ENCODE measurements at regions not wholly inside any gene's neighbourhood (a gene's known extent, or its start where the extent isn't known, plus 50 kb on each side); places are given as distances from the start of the nearest gene placed in this dataset.

GRCh38 chr5:164420161-164420560 lies 914.7 kb downstream of the MAT2B start:
- H3K4me3 ChIP-seq (ENCODE audit: low read length in 2 of 2) = no peak overlapping the region
- intact Hi-C loops (cut with DNase I) = no loop called here
- peaks cover 3% of the 10 kb centered on the region for H3K9me3 ChIP-seq (ENCODE audit: control insufficient read depth, low read length)
- no peaks in the 10 kb centered on the region for H3K36me3 ChIP-seq (ENCODE audit: control insufficient read depth in 1 of 2, insufficient read depth in 2 of 2, low read length in 1 of 2)
- H3K4me1 ChIP-seq (ENCODE audit: control insufficient read depth in 1 of 2, insufficient read depth in 2 of 2, low read length in 2 of 2) = no peaks in the 10 kb centered on the region
- ATAC-seq (ENCODE audit: low FRiP score) (no peak), DNase-seq (no peak)
- no peak overlapping the region for H3K27ac ChIP-seq (ENCODE audit: low read depth in 1 of 2, low read length in 2 of 2)
- 84 to 93% methylated on average over 2 of the region's 2 CpGs for WGBS, 2 donors
- H3K27me3 ChIP-seq (ENCODE audit: control insufficient read depth in 1 of 2, insufficient read depth in 2 of 2, low read length in 1 of 2) = no peaks in the 10 kb centered on the region

GRCh38 chr5:164422400-164422799 lies 917.0 kb downstream of the MAT2B start:
- Histone ChIP-seq H3K4me1 (ENCODE audit: control insufficient read depth in 1 of 2, insufficient read depth in 2 of 2, low read length in 2 of 2) (no peaks in the 10 kb centered on the region), H3K9me3 (ENCODE audit: control insufficient read depth, low read length) (peaks cover 3% of the 10 kb centered on the region), H3K27ac (ENCODE audit: low read depth in 1 of 2, low read length in 2 of 2) (no peak overlapping the region), H3K36me3 (ENCODE audit: control insufficient read depth in 1 of 2, insufficient read depth in 2 of 2, low read length in 1 of 2) (no peaks in the 10 kb centered on the region), H3K27me3 (ENCODE audit: control insufficient read depth in 1 of 2, insufficient read depth in 2 of 2, low read length in 1 of 2) (no peaks in the 10 kb centered on the region), H3K4me3 (ENCODE audit: low read length in 2 of 2) (no peak overlapping the region)
- intact Hi-C loops (cut with DNase I) = no loop called here
- ATAC-seq (ENCODE audit: low FRiP score) = no peak
- 50 to 56% methylated on average over 5 of the region's 5 CpGs for WGBS, 2 donors
- no peak for DNase-seq

DNA sequence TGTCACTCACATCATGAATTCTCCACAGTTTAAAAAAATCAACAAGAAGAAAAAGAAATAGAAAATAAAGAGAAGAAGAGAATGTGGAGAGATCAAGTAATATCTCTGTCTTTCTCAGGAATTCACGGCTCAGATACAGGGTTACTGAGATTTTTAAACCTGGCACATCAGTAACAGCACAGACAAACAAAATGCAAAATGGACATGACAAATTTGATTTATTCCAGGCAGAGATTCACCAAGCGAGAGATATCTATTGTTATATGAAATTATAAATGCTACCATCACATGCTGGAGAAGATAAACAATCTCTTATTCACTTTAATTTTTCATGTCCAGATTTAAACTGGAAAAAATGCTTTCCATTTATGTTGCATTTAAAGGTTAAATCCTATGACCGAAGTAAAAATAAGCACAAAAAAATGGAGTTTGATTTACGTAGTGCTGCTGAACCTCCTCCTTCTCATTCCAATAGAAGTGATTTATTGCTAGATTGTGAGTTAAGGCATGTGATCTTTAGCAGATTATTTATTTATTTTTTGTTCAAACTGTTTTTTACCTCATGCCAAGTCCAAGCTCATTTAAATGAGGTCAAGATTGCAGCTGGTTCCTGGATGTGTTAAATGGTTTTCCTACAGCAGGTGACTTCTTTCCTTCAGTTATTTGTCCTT lies 926.4 kb downstream of the MAT2B start:
- no peak for ATAC-seq (ENCODE audit: low FRiP score)
- WGBS, 2 donors = 32 to 41% methylated on average over 4 of the region's 4 CpGs

GRCh38 chr5:164433106-164433870 lies 927.9 kb downstream of the MAT2B start:
- no peak for ATAC-seq (ENCODE audit: low FRiP score)
- intact Hi-C loops (cut with DNase I) = no loop called here

More for the DNA sequence above, 926.4 kb downstream of the MAT2B start:
- no peaks in the 10 kb centered on the region for H3K27me3 ChIP-seq (ENCODE audit: control insufficient read depth in 1 of 2, insufficient read depth in 2 of 2, low read length in 1 of 2)
- H3K27ac ChIP-seq (ENCODE audit: low read depth in 1 of 2, low read length in 2 of 2) = no peak overlapping the region
- H3K4me1 ChIP-seq (ENCODE audit: control insufficient read depth in 1 of 2, insufficient read depth in 2 of 2, low read length in 2 of 2) = no peaks in the 10 kb centered on the region
- no peak for DNase-seq
- intact Hi-C loops (cut with DNase I) = no loop called here
- H3K9me3 ChIP-seq (ENCODE audit: control insufficient read depth, low read length) = no peaks in the 10 kb centered on the region
- no peak overlapping the region for H3K4me3 ChIP-seq (ENCODE audit: low read length in 2 of 2)
- no peaks in the 10 kb centered on the region for H3K36me3 ChIP-seq (ENCODE audit: control insufficient read depth in 1 of 2, insufficient read depth in 2 of 2, low read length in 1 of 2)

DNA sequence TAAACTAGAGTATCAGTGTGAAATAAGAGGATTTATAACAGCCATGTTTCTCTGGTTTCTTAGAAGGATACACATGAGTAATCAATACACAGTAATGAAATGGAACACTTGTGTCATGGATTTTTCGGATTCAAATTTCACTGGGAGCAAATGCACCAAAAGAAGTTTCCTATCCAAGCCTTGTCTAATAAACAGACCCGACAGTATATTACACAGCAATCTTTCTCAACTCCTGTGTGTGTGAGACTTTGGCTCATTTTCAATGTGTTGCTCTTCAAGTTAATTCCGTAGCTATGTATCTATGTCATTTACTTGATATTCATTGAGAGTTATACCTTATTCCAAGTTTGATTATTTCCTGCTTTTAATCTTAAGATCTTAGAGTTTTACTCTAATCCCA lies 930.2 kb downstream of the MAT2B start:
- H3K27me3 ChIP-seq (ENCODE audit: control insufficient read depth in 1 of 2, insufficient read depth in 2 of 2, low read length in 1 of 2) = no peaks in the 10 kb centered on the region
- DNase-seq (no peak), ATAC-seq (ENCODE audit: low FRiP score) (no peak)
- WGBS, 2 donors = 79 to 80% methylated on average over 3 of the region's 3 CpGs
- no peaks in the 10 kb centered on the region for H3K4me1 ChIP-seq (ENCODE audit: control insufficient read depth in 1 of 2, insufficient read depth in 2 of 2, low read length in 2 of 2)
- H3K36me3 ChIP-seq (ENCODE audit: control insufficient read depth in 1 of 2, insufficient read depth in 2 of 2, low read length in 1 of 2) = no peaks in the 10 kb centered on the region
- H3K27ac ChIP-seq (ENCODE audit: low read depth in 1 of 2, low read length in 2 of 2) = no peak overlapping the region
- no peaks in the 10 kb centered on the region for H3K9me3 ChIP-seq (ENCODE audit: control insufficient read depth, low read length)
- H3K4me3 ChIP-seq (ENCODE audit: low read length in 2 of 2) = no peak overlapping the region
- intact Hi-C loops (cut with DNase I) = no loop called here

More at GRCh38 chr5:164433106-164433870, 927.9 kb downstream of the MAT2B start:
- Histone ChIP-seq H3K4me3 (ENCODE audit: low read length in 2 of 2) (no peak overlapping the region), H3K27ac (ENCODE audit: low read depth in 1 of 2, low read length in 2 of 2) (no peak overlapping the region), H3K9me3 (ENCODE audit: control insufficient read depth, low read length) (no peaks in the 10 kb centered on the region), H3K4me1 (ENCODE audit: control insufficient read depth in 1 of 2, insufficient read depth in 2 of 2, low read length in 2 of 2) (no peaks in the 10 kb centered on the region), H3K27me3 (ENCODE audit: control insufficient read depth in 1 of 2, insufficient read depth in 2 of 2, low read length in 1 of 2) (no peaks in the 10 kb centered on the region), H3K36me3 (ENCODE audit: control insufficient read depth in 1 of 2, insufficient read depth in 2 of 2, low read length in 1 of 2) (no peaks in the 10 kb centered on the region)
- DNase-seq = no peak
- 74 to 75% methylated on average over 4 of the region's 4 CpGs for WGBS, 2 donors

DNA sequence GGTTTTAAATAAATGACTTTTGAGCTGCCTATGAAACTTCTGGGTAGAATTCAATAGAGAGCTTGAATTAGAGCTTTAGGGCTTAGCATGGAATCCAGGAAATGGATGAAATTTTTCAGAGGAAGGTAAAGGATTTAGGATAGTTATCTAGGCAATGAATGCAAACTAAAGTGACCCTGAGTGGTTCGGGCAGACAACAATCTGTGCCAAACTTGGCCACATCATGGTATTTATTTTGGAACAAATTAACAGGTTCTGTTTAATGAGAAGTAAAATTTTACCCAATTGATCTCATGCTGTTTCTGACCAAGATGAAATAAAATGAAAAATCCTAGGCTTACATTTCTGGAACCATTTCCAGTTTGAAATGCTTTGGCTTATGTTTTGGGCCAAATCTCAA lies 934.4 kb downstream of the MAT2B start:
- Histone ChIP-seq H3K36me3 (ENCODE audit: control insufficient read depth in 1 of 2, insufficient read depth in 2 of 2, low read length in 1 of 2) (no peaks in the 10 kb centered on the region), H3K27ac (ENCODE audit: low read depth in 1 of 2, low read length in 2 of 2) (no peak overlapping the region)

DNA sequence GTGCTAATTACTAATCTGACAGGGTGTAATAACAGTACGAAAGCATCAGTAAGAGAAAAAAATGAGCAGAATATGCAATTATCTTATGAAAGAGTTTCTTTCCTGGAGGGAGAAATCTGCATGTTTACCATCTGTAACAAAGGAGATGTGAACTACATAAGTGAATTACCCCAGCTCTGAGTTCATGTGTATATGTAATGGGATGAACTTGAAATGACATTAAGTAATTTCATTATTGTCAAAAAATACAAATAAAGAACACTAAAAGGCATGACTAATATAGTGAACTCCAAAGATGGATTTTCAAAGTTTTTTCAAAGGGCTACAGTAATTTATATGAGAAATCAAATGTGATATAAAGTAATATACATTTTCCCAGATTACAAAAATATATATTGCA lies 944.0 kb downstream of the MAT2B start:
- Histone ChIP-seq H3K27ac (ENCODE audit: low read depth in 1 of 2, low read length in 2 of 2) (no peak overlapping the region), H3K4me1 (ENCODE audit: control insufficient read depth in 1 of 2, insufficient read depth in 2 of 2, low read length in 2 of 2) (no peaks in the 10 kb centered on the region), H3K9me3 (ENCODE audit: control insufficient read depth, low read length) (no peaks in the 10 kb centered on the region), H3K36me3 (ENCODE audit: control insufficient read depth in 1 of 2, insufficient read depth in 2 of 2, low read length in 1 of 2) (no peaks in the 10 kb centered on the region), H3K27me3 (ENCODE audit: control insufficient read depth in 1 of 2, insufficient read depth in 2 of 2, low read length in 1 of 2) (no peaks in the 10 kb centered on the region), H3K4me3 (ENCODE audit: low read length in 2 of 2) (no peak overlapping the region)
- intact Hi-C loops (cut with DNase I) = no loop called here
- DNase-seq (no peak), ATAC-seq (ENCODE audit: low FRiP score) (no peak)
- WGBS, 2 donors = 78 to 79% methylated on average over 1 of the region's 1 CpG

More for the DNA sequence above, 934.4 kb downstream of the MAT2B start:
- Histone ChIP-seq H3K9me3 (ENCODE audit: control insufficient read depth, low read length) (no peaks in the 10 kb centered on the region), H3K4me3 (ENCODE audit: low read length in 2 of 2) (no peak overlapping the region), H3K27me3 (ENCODE audit: control insufficient read depth in 1 of 2, insufficient read depth in 2 of 2, low read length in 1 of 2) (no peaks in the 10 kb centered on the region), H3K4me1 (ENCODE audit: control insufficient read depth in 1 of 2, insufficient read depth in 2 of 2, low read length in 2 of 2) (no peaks in the 10 kb centered on the region)
- WGBS, 2 donors = 15 to 22% methylated on average over 1 of the region's 1 CpG
- intact Hi-C loops (cut with DNase I) = no loop called here
- ATAC-seq (ENCODE audit: low FRiP score) = no peak
- DNase-seq = no peak

DNA sequence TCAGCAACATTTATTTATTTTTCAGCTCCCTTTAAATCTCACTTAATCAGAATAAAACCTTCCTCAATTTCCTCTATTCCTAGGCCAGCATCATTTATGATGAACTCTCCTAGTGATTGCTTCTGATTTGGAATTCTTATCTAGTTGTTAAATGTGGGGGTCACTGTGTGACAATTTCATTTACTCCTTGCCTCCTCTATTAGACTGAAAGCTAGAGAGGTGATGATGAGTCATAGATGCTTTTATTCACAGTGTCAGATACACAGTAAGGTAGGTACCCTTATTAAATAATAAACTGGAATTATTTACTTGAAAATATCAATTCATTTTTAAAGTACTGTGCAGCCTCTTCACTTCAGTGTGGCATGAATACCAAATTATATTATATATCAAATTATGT lies 960.6 kb downstream of the MAT2B start:
- Histone ChIP-seq H3K27me3 (ENCODE audit: control insufficient read depth in 1 of 2, insufficient read depth in 2 of 2, low read length in 1 of 2) (no peaks in the 10 kb centered on the region), H3K9me3 (ENCODE audit: control insufficient read depth, low read length) (no peaks in the 10 kb centered on the region), H3K27ac (ENCODE audit: low read depth in 1 of 2, low read length in 2 of 2) (no peak overlapping the region), H3K4me3 (ENCODE audit: low read length in 2 of 2) (no peak overlapping the region), H3K4me1 (ENCODE audit: control insufficient read depth in 1 of 2, insufficient read depth in 2 of 2, low read length in 2 of 2) (no peaks in the 10 kb centered on the region), H3K36me3 (ENCODE audit: control insufficient read depth in 1 of 2, insufficient read depth in 2 of 2, low read length in 1 of 2) (no peaks in the 10 kb centered on the region)
- no peak for DNase-seq
- no peak for ATAC-seq (ENCODE audit: low FRiP score)
- intact Hi-C loops (cut with DNase I) = no loop called here

DNA sequence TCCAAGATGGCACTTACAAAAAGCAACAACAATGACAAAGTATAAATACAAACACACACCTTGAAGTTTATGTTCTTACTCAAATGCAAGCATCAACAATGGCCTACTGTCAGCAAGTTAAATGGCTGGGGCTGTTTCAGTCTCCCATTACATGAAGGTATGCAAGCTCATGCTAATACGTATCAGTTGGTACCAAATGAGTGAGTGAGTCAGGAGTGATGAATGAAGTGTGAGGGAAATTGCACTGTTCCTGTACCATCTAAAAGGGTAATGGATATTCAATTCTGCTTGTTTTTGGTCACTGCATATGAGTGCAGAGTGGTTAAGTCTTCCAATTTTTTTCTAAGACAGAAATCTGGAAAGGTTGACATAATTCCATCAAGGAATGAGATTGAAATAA lies 964.9 kb downstream of the MAT2B start:
- no peak for DNase-seq
- no peak for ATAC-seq (ENCODE audit: low FRiP score)
- Histone ChIP-seq H3K36me3 (ENCODE audit: control insufficient read depth in 1 of 2, insufficient read depth in 2 of 2, low read length in 1 of 2) (no peaks in the 10 kb centered on the region), H3K4me3 (ENCODE audit: low read length in 2 of 2) (no peak overlapping the region), H3K9me3 (ENCODE audit: control insufficient read depth, low read length) (no peaks in the 10 kb centered on the region), H3K4me1 (ENCODE audit: control insufficient read depth in 1 of 2, insufficient read depth in 2 of 2, low read length in 2 of 2) (no peaks in the 10 kb centered on the region), H3K27ac (ENCODE audit: low read depth in 1 of 2, low read length in 2 of 2) (no peak overlapping the region), H3K27me3 (ENCODE audit: control insufficient read depth in 1 of 2, insufficient read depth in 2 of 2, low read length in 1 of 2) (no peaks in the 10 kb centered on the region)
- intact Hi-C loops (cut with DNase I) = no loop called here
- WGBS, 2 donors = 31 to 33% methylated on average over 1 of the region's 1 CpG

Measured in aorta (tissue), 5 donors.